ENCODE measurements at regions not wholly inside any gene's neighbourhood (a gene's known extent, or its start where the extent isn't known, plus 50 kb on each side); places are given as distances from the start of the nearest gene placed in this dataset.
A peak's percentile ranks its signal among the peaks of the same experiment; 100 is the strongest.
"Not testable (repeated sequence)": the region's sequence is repeated elsewhere in the genome, so short reads cannot be mapped to it uniquely, and the experiment has no call there.

DNA sequence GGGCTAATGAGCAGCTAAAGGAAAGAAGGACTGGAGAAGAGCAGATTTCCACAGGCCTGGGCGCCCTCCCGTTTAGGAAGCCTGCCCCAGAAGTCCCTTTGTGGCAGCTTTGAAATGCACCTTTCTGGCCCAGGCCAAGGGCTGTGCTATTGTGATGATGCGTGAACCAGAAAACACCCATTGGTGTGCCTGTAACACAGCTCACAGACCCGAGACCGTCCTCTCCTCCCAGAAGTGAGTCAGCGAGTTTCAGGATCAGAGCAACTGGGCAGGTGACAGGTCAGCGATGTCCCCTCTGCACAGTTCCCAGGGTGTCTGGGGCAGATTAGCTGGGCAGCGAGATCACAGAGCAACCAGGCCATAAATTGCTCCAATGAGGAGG is 71.9 kb upstream of the SULF2 start:
- Histone ChIP-seq H3K27me3 (no peaks in the 10 kb centered on the region), H3K4me2 (peak overlapping the region; percentile 69), H4K20me1 (no peaks in the 10 kb centered on the region), H3K4me3 (no peak overlapping the region), H3K27ac (no peak overlapping the region), H3K9ac (peak overlapping the region; percentile 41; the same call in 1 of the 2 replicates), H3K36me3 (no peaks in the 10 kb centered on the region), H3K4me1 (peaks cover 42% of the 10 kb centered on the region), H3K9me3 (peaks cover 18% of the 10 kb centered on the region)
- TF ChIP-seq Cebpa-rat (IDR thresholded peaks at IDR 0.05), result no peak

DNA sequence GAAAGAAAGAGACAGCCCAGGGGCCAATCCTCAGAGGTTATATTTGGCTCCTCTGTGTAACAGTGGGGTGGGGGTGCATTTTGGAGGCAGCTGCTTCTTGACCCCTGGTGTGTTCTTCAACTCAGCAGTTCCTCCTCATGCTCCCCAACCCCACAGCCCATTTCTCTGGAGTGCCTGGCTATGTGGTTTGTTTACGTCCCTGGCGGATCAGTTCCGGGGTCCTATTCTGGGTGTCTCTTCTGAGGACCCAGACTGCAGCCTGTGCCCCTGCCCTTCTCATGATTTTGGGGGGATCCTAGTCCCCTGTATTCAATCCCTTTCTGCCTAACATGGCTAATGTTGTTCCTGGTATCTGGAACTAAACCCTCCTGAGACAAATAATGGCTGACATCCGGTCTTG is 70.5 kb upstream of the SULF2 start:
- Histone ChIP-seq H3K27ac (no peak overlapping the region), H3K9ac (no peak overlapping the region), H3K4me3 (no peak overlapping the region), H3K27me3 (no peaks in the 10 kb centered on the region), H3K9me3 (peaks cover 17% of the 10 kb centered on the region), H3K36me3 (no peaks in the 10 kb centered on the region), H4K20me1 (no peaks in the 10 kb centered on the region), H3K4me2 (no peak overlapping the region), H3K4me1 (peaks cover 41% of the 10 kb centered on the region)
- TF ChIP-seq Cebpa-rat (IDR thresholded peaks at IDR 0.05), result no peak

DNA sequence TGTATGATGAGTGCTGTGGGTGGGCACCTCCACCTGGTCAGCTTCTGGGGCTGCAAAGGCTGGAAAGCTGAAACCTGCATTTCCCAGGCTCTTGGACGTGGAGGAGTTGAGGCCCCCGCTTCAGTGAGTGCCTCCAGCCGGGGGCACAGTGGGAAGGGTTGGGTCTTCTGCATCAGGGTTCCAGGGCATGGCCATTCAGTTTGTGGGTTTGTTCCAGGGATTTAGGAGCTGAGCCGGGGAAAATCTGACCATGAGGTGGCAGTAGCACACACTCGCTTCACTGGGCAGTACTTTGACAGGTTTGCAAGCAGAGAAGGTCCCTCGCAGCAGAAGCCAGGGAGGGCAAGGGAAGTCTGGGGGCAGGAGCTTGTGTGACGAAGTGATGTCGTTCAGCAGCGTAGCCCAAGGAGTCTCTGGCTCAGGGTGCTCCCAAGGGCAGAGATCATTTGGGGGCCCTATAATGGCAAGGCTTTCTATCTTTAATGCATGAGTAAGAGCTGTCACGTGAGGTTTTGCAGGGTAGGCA is 69.5 kb upstream of the SULF2 start:
- Histone ChIP-seq H3K4me2 (no peak overlapping the region), H3K4me3 (no peak overlapping the region), H3K9me3 (peaks cover 17% of the 10 kb centered on the region), H3K4me1 (peaks cover 31% of the 10 kb centered on the region), H3K27me3 (no peaks in the 10 kb centered on the region), H4K20me1 (no peaks in the 10 kb centered on the region), H3K36me3 (no peaks in the 10 kb centered on the region), H3K9ac (no peak overlapping the region), H3K27ac (no peak overlapping the region)
- no peak for TF ChIP-seq Cebpa-rat (IDR thresholded peaks at IDR 0.05)

DNA sequence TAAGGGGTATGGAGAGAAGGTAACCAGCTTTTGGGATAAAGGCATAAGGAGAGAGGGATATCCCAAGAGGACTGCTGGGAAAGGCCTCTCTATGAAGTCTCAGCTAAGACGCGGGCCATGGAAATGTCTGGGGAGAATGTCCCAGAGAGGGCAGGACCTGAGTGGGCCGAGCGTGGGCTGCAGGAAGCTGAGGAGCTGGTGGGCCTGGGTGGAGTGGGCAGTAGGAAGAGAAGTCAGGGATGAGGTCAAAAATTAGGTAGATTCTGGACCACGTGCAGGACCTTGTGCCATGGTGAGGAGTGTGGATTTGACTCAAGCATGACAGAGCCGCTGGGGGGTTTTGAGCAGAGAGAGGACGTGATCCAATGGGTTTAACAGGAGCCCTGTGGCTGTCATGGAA is 66.5 kb upstream of the SULF2 start:
- Histone ChIP-seq H3K9ac (no peak overlapping the region), H3K36me3 (no peaks in the 10 kb centered on the region), H3K4me1 (peaks cover 28% of the 10 kb centered on the region), H3K4me2 (no peak overlapping the region), H4K20me1 (no peaks in the 10 kb centered on the region), H3K27me3 (no peaks in the 10 kb centered on the region), H3K27ac (no peak overlapping the region), H3K9me3 (peaks cover 17% of the 10 kb centered on the region), H3K4me3 (no peak overlapping the region)
- TF ChIP-seq Cebpa-rat (IDR thresholded peaks at IDR 0.05), result no peak

DNA sequence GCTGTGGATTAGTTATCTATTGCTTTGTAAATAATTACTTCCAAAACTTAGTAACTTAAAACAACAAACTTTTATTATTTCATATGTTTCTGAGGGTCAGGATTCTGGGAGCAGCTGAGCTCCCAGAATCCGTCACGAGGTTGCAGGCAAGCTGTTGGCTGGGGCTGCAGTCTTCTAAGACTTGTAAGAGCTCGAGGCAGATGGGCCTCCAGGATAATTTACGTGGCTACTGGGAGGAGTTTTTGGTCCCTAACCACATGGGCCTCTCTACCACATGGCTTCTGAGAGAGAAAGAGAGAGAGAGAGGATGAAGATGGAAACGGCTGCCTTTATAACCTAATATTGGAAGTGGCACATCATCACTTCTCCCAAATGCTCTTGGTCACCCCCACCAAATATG is 64.9 kb upstream of the SULF2 start:
- no peak overlapping the region for H3K4me2 ChIP-seq
- no peak overlapping the region for H3K9ac ChIP-seq
- H3K9me3 ChIP-seq, result peaks cover 9% of the 10 kb centered on the region
- H3K27me3 ChIP-seq, result no peaks in the 10 kb centered on the region
- no peaks in the 10 kb centered on the region for H4K20me1 ChIP-seq
- H3K27ac ChIP-seq, result no peak overlapping the region
- TF ChIP-seq Cebpa-rat (IDR thresholded peaks at IDR 0.05), result no peak
- H3K4me1 ChIP-seq, result peaks cover 44% of the 10 kb centered on the region
- no peaks in the 10 kb centered on the region for H3K36me3 ChIP-seq
- H3K4me3 ChIP-seq, result no peak overlapping the region

DNA sequence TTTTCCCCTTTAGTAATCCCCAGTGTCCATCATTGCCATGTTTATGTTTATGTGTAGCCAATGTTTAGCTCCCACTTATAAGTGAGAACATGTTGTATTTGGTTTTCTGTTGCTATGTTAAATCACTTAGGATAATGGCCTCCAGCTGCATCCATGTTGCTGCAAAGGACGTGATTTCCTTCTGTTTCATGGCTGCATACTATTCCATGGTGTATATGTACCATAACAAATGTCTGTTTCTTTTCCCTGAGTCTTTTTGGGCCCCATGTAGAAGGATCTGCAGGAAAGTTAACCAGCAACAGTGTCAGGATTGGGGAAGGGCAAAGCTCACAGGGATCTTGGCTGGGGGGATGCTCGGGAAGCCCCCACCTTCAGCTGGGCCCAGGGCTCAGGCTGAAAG is 64.3 kb upstream of the SULF2 start:
- TF ChIP-seq Cebpa-rat (IDR thresholded peaks at IDR 0.05), result no peak
- H3K27ac ChIP-seq, result no peak overlapping the region
- no peaks in the 10 kb centered on the region for H4K20me1 ChIP-seq
- peaks cover 49% of the 10 kb centered on the region for H3K4me1 ChIP-seq
- H3K4me2 ChIP-seq, result no peak overlapping the region
- no peak overlapping the region for H3K9ac ChIP-seq
- H3K36me3 ChIP-seq, result no peaks in the 10 kb centered on the region
- no peak overlapping the region for H3K4me3 ChIP-seq
- peaks cover 4% of the 10 kb centered on the region for H3K9me3 ChIP-seq
- no peaks in the 10 kb centered on the region for H3K27me3 ChIP-seq

DNA sequence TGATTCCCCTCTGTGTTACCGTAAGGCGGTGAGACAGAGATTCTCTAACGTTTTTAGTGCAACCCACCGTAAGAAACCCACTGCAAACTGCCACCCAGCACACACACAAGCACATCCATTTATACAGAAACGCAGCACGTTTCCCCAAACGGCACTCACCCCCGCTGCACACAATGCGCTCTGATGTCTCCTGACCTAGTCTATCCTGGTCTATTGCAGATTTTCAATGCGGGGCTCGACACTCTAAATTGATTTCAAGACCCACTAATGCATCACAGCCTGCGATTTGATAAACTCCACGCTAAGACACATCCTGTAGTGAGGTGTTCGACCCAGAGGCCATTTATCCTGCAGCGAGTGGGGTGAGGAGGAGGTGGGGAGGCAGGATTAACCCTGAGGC is 63.7 kb upstream of the SULF2 start:
- H3K4me1 ChIP-seq, result peaks cover 51% of the 10 kb centered on the region
- no peaks in the 10 kb centered on the region for H3K9me3 ChIP-seq
- H3K27ac ChIP-seq, result no peak overlapping the region
- H3K9ac ChIP-seq, result no peak overlapping the region
- no peak overlapping the region for H3K4me3 ChIP-seq
- H3K36me3 ChIP-seq, result no peaks in the 10 kb centered on the region
- no peaks in the 10 kb centered on the region for H4K20me1 ChIP-seq
- no peaks in the 10 kb centered on the region for H3K27me3 ChIP-seq
- no peak overlapping the region for H3K4me2 ChIP-seq
- no peak for TF ChIP-seq Cebpa-rat (IDR thresholded peaks at IDR 0.05)

DNA sequence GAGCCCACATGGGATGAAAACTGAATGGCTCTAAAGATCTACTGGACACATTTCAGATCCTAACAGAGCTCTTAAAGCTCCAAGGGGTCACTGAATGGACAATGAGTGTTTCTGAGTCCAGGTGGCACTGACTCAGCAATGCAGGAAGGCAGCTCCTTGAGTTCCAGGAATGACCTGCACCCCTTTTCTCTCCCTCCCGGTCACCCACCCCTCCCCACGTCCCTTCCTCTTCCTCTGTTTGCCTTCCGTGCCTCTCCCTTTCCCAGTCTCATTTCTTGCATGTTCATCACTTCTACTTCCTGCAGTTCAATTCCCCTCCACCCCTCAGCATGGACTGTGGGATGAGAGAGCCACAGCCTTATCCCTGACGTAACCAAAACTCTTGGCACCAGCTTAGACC is 63.3 kb upstream of the SULF2 start:
- not testable (repeated sequence) for H3K9ac ChIP-seq, H3K27me3 ChIP-seq, H4K20me1 ChIP-seq, H3K9me3 ChIP-seq, H3K4me3 ChIP-seq, H3K27ac ChIP-seq, H3K36me3 ChIP-seq
- Histone ChIP-seq H3K4me1 (peaks cover 51% of the 10 kb centered on the region), H3K4me2 (peak overlapping the region; percentile 62; the same call in 1 of the 2 replicates)

DNA sequence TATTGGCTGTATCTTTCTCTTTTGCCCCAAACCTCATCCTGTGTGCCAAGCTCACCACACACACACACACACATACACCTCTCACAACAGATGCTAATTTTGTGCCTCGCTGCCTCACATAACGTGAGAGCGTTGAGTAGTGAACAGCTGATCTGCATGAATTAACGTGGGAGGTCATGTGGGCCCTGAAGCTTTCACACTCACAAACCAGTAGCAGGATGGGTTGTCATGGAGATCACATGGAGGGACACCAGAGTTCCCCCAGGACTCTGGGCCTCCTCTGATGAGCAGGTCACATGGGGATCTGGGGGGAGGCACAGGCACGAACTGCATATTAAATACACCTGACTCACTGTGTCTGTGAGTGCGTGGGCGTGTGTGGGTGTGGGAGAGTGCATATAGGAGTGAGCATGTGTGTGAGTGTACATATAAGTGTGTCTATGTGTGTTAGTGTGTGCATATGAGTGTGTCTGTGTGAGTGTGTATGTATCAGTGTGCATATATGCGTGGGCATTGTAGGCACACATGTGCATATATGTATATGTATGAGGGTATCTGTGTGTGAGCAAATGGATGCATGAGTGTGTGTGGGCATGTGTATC is 62.7 kb upstream of the SULF2 start:
- Histone ChIP-seq H3K9me3 (no peaks in the 10 kb centered on the region), H4K20me1 (no peaks in the 10 kb centered on the region), H3K27ac (no peak overlapping the region)

DNA sequence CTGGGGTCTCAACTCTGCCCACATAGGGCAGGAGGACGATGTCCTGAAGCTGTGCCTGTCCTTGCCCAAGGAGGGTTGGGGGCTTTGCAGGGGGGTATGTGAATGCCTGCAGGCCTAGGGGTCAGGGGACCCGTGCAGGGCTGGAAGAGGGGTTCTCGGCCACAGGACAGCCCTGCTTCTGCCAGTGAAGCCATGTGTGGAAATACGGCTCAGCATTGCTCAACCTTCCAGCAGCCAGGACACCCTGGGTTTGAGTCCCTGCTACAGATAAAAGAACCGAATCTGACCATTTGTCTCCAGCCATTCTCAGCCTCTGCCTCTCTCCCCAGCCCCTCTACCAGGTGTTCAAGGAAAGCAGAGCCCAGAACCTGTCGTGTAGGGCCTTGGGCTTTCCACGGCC is 61.9 kb upstream of the SULF2 start:
- not testable (repeated sequence) for H3K27me3 ChIP-seq, H3K4me3 ChIP-seq, H4K20me1 ChIP-seq, H3K9me3 ChIP-seq, H3K9ac ChIP-seq, H3K36me3 ChIP-seq, H3K27ac ChIP-seq
- Histone ChIP-seq H3K4me2 (peak overlapping the region; percentile 62), H3K4me1 (peaks cover 56% of the 10 kb centered on the region)

More for the DNA sequence above, 62.7 kb upstream of the SULF2 start:
- H3K9ac ChIP-seq, result no peak overlapping the region
- H3K4me1 ChIP-seq, result peaks cover 56% of the 10 kb centered on the region
- TF ChIP-seq Cebpa-rat (IDR thresholded peaks at IDR 0.05), result no peak
- no peaks in the 10 kb centered on the region for H3K27me3 ChIP-seq
- no peaks in the 10 kb centered on the region for H3K36me3 ChIP-seq
- peak overlapping the region; percentile 62 for H3K4me2 ChIP-seq
- H3K4me3 ChIP-seq, result no peak overlapping the region

DNA sequence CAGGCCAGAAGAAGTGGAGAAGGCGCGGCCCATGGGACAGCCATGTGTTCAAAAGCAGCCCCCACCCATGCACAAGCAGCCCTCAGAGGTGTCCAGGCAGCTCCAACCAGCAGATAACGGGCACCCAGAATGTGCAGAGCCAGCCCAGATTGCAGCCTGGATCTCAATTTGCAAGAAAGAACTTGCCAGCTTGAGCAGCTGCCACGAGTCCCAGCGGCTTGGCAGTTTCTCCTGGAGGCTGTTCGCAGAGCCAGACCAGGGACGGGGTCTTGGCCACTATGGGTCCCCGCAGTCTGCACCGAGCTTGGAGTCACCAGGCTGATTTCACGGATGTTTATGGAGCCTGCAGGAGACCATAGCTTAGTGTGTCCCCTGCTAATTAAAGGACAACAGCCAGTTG is 61.4 kb upstream of the SULF2 start:
- not testable (repeated sequence) for H3K27me3 ChIP-seq, H3K9ac ChIP-seq, H3K27ac ChIP-seq, H3K36me3 ChIP-seq, H3K9me3 ChIP-seq, H4K20me1 ChIP-seq, H3K4me3 ChIP-seq
- peaks cover 56% of the 10 kb centered on the region for H3K4me1 ChIP-seq
- H3K4me2 ChIP-seq, result peak overlapping the region; percentile 62

DNA sequence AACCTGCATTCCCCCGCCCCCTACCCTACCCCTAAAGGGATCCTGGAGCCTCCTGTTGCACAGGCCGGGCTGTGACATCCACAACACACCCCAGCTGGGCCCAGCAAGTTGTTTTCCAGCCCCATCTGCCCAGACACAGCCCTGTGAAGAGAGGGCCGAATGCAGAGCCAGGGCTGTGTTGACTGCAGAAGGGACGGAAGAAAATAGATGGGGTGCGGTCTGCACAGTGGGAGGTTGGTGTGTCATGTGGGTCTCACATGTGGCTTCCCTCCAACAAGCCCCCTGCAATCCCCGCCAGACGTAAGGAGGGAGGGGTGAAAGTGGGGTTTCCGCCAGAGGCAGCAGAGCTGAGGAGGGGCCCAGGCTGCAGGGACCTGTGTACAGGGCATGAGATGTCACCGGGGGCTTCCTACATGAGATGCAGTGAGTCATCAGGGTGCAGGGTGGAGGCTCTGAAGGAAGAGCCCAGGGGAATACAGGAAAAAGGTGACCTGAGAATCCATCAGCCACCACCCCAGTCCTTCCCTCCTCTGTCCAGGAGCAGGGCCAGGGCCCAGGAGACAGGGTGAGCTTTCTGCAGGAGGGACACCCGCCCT is 60.2 kb upstream of the SULF2 start:
- H3K9ac ChIP-seq, H3K9me3 ChIP-seq, H3K27me3 ChIP-seq, H3K27ac ChIP-seq, H3K36me3 ChIP-seq, H3K4me3 ChIP-seq, H4K20me1 ChIP-seq: not testable (repeated sequence)
- Histone ChIP-seq H3K4me1 (peaks cover 50% of the 10 kb centered on the region), H3K4me2 (peak overlapping the region; percentile 62)

DNA sequence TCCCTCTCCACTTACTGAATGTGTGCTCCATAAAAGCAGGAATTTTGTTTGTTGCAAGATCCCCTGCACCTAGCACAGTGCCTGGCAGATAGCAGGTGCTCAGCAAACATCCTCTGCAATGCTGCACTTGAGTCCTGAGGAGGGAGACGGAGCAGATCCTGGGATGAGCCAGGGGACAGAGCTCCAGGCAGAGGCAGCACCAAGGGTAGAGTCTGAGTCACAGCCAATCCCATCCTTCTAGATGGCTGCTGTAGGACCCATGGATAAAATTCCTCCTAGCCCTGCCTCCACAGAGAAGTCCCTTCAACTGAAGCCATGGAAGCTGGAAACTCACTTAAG is 59.3 kb upstream of the SULF2 start:
- H3K4me3 ChIP-seq, H3K9ac ChIP-seq, H3K36me3 ChIP-seq, H4K20me1 ChIP-seq, H3K9me3 ChIP-seq, H3K27ac ChIP-seq, H3K27me3 ChIP-seq: not testable (repeated sequence)
- H3K4me2 ChIP-seq, result peak overlapping the region; percentile 62; the same call in 1 of the 2 replicates
- H3K4me1 ChIP-seq, result peaks cover 50% of the 10 kb centered on the region

Measured in BLaER1 (cell line).